Sigmoid colon (tissue), 6 donors: ENCODE measurements at regions not wholly inside any gene's neighbourhood (a gene's known extent, or its start where the extent isn't known, plus 50 kb on each side); places are given as distances from the start of the nearest gene placed in this dataset.
A peak's percentile ranks its signal among the peaks of the same experiment; 100 is the strongest.

ENCODE experiments used
- DNase-seq: peaks from one replicate; pipeline ENCODE4 v3.0.0-alpha.2; 2019
- H3K27ac ChIP-seq, 4 donors: fragments of 200-600 bp; sonication (generic); one replicate each; pipeline ENCODE4 v1.5.1; 2016 to 2019; ENCODE audit warnings: mild to moderate bottlenecking in 1 of 4
- H3K27me3 ChIP-seq, 3 donors: fragments of 200-600 bp; sonication (generic); one replicate each; pipeline ENCODE4 v1.5.1; 2019; ENCODE audit warnings: mild to moderate bottlenecking in 1 of 3
- H3K36me3 ChIP-seq, 4 donors: fragments of 200-600 bp; sonication (generic); one replicate each; pipeline ENCODE4 v1.5.1; 2016 to 2019
- H3K4me1 ChIP-seq, 4 donors: fragments of 200-600 bp; sonication (generic); one replicate each; pipeline ENCODE4 v1.5.1; 2017 to 2019
- H3K4me3 ChIP-seq, 4 donors: fragments of 200-600 bp; sonication (generic); one replicate each; pipeline ENCODE4 v1.5.1; 2017 to 2019; ENCODE audit warnings: mild to moderate bottlenecking in 2 of 4, moderate library complexity in 1 of 4
- H3K9me3 ChIP-seq, 4 donors: fragments of 200-600 bp in 3 of 4; sonication (generic) in 3 of 4; one replicate each; pipeline versions ENCODE4 v1.5.1 to v1.6.1; 2013 to 2019
- CTCF ChIP-seq, 4 experiments: fragments of 450-650 bp in 3 of 4; fragments of 200-600 bp in 1 of 4; IDR thresholded peaks; one replicate each; pipeline ENCODE4 v1.5.1; 2016 to 2019; ENCODE audit warnings: antibody characterized with exemption in 4 of 4, mild to moderate bottlenecking in 3 of 4, moderate library complexity in 2 of 4
- EP300 ChIP-seq, 4 donors: sonication (generic); formaldehyde crosslinking; IDR thresholded peaks; one replicate each; pipeline ENCODE4 v1.6.1; 2017; ENCODE audit warnings: antibody characterized with exemption in 4 of 4
- POLR2A ChIP-seq, 2 donors: fragments of 450-650 bp; IDR thresholded peaks; one replicate each; pipeline ENCODE4 v1.6.1; 2016; ENCODE audit warnings: antibody characterized with exemption in 2 of 2, mild to moderate bottlenecking in 2 of 2, moderate library complexity in 2 of 2
- POLR2AphosphoS5 ChIP-seq, 4 donors: sonication (generic); formaldehyde crosslinking; IDR thresholded peaks; one replicate each; pipeline ENCODE4 v1.6.1; 2017; ENCODE audit warnings: antibody characterized with exemption in 4 of 4
- whole genome bisulfite sequencing, 2 donors: extraction: QIAGEN DNeasy Blood & Tissue Kit; methylation state at CpG; one replicate each; pipeline ENCODE4 v1.1.7; 2013; 5-methylcytosine and 5-hydroxymethylcytosine counted together
- intact Hi-C: fragments of 100-400 bp; cut with DNase I; formaldehyde crosslinking; loops from one replicate; pipeline ENCODE4 v1.15.1; 2023
- donor health status: healthy with polysubstance abuse.
- donor health status: healthy.

GRCh38 chr6:113447088-113447831 is 409.9 kb upstream of the MARCKS start:
- no peak for DNase-seq
- intact Hi-C loops = no loop called here
- Histone ChIP-seq H3K36me3 (no peaks in the 10 kb centered on the region), H3K4me3 (no peak overlapping the region), H3K27ac (no peak overlapping the region), H3K9me3 (no peaks in the 10 kb centered on the region), H3K27me3 (no peaks in the 10 kb centered on the region), H3K4me1 (peaks cover 0 to 20% (median 9%) of the 10 kb centered on the region in 4 donors)
- TF ChIP-seq EP300 (IDR thresholded peaks at IDR 0.05) (no peak), POLR2AphosphoS5 (IDR thresholded peaks at IDR 0.05) (peak in 2 of 4 donors; percentile 22 to 60)
- WGBS, 2 donors = 48 to 51% methylated on average over 5 of the region's 5 CpGs

- Histone ChIP-seq H3K27ac (peak overlapping the region in 1 of 4 donors; percentile 22), H3K27me3 (no peaks in the 10 kb centered on the region), H3K36me3 (no peaks in the 10 kb centered on the region), H3K4me1 (peaks cover 0 to 20% (median 9%) of the 10 kb centered on the region in 4 donors), H3K4me3 (no peak overlapping the region), H3K9me3 (no peaks in the 10 kb centered on the region)
- TF ChIP-seq CTCF (IDR thresholded peaks at IDR 0.05) (no peak), EP300 (IDR thresholded peaks at IDR 0.05) (no peak), POLR2AphosphoS5 (IDR thresholded peaks at IDR 0.05) (peak; percentile 30 to 84 (median 68))
- intact Hi-C loops = no loop called here
- DNase-seq = no peak
Measured at GRCh38 chr6:113449051-113449450, 408.1 kb upstream of the MARCKS start.

- TF ChIP-seq EP300 (IDR thresholded peaks at IDR 0.05) (no peak), POLR2AphosphoS5 (IDR thresholded peaks at IDR 0.05) (no peak), POLR2A (IDR thresholded peaks at IDR 0.05) (no peak), CTCF (IDR thresholded peaks at IDR 0.05) (no peak)
- no peak overlapping the region for H3K4me3 ChIP-seq
- H3K9me3 ChIP-seq = no peaks in the 10 kb centered on the region
- H3K36me3 ChIP-seq = no peaks in the 10 kb centered on the region
- peaks cover 0 to 20% (median 9%) of the 10 kb centered on the region in 4 donors for H3K4me1 ChIP-seq
- H3K27me3 ChIP-seq = no peaks in the 10 kb centered on the region
- no peak overlapping the region for H3K27ac ChIP-seq
- intact Hi-C loops = loop anchor here (10.0 kb wide), 1 partner anchor 115 kb away; no protein-coding TSS in a partner anchor
- DNase-seq = no peak
- 70 to 84% methylated on average over 1 of the region's 1 CpG for WGBS, 2 donors
Measured at GRCh38 chr6:113450061-113450465, 407.1 kb upstream of the MARCKS start.

- Histone ChIP-seq H3K4me3 (no peak overlapping the region), H3K36me3 (no peaks in the 10 kb centered on the region), H3K9me3 (no peaks in the 10 kb centered on the region), H3K4me1 (peaks cover 0 to 20% (median 9%) of the 10 kb centered on the region in 4 donors), H3K27ac (no peak overlapping the region), H3K27me3 (no peaks in the 10 kb centered on the region)
- WGBS, 2 donors = 95% methylated on average over 3 of the region's 3 CpGs
- no peak for TF ChIP-seq POLR2A (IDR thresholded peaks at IDR 0.05)
- TF ChIP-seq EP300 (IDR thresholded peaks at IDR 0.05) = no peak
- TF ChIP-seq CTCF (IDR thresholded peaks at IDR 0.05) = no peak
- TF ChIP-seq POLR2AphosphoS5 (IDR thresholded peaks at IDR 0.05) = no peak
- intact Hi-C loops = loop anchor here (10.0 kb wide), 1 partner anchor 114 kb away; no protein-coding TSS in a partner anchor
- no peak for DNase-seq
Measured at GRCh38 chr6:113451049-113451448, 406.1 kb upstream of the MARCKS start.

- intact Hi-C loops = loop anchor here (10.0 kb wide), 1 partner anchor 108 kb away; no protein-coding TSS in a partner anchor
- TF ChIP-seq POLR2A (IDR thresholded peaks at IDR 0.05) = no peak
- Histone ChIP-seq H3K36me3 (no peaks in the 10 kb centered on the region), H3K4me3 (no peak overlapping the region), H3K27me3 (no peaks in the 10 kb centered on the region), H3K27ac (no peak overlapping the region), H3K4me1 (peaks cover 0 to 9% (median 4%) of the 10 kb centered on the region in 4 donors), H3K9me3 (no peaks in the 10 kb centered on the region)
- 85 to 91% methylated on average over 4 of the region's 4 CpGs for WGBS, 2 donors
- peak; percentile 64 for DNase-seq
Measured at GRCh38 chr6:113457198-113457597, 399.9 kb upstream of the MARCKS start.
